CD4-positive, alpha-beta T cell treated with Interleukin-15 for 1 hour (primary cell): ENCODE measurements at regions not wholly inside any gene's neighbourhood (a gene's known extent, or its start where the extent isn't known, plus 50 kb on each side); places are given as distances from the start of the nearest gene placed in this dataset.

Experiments
- DNase-seq: peaks from one replicate; pipeline ENCODE4 v3.0.0-alpha.2; 2020

DNA sequence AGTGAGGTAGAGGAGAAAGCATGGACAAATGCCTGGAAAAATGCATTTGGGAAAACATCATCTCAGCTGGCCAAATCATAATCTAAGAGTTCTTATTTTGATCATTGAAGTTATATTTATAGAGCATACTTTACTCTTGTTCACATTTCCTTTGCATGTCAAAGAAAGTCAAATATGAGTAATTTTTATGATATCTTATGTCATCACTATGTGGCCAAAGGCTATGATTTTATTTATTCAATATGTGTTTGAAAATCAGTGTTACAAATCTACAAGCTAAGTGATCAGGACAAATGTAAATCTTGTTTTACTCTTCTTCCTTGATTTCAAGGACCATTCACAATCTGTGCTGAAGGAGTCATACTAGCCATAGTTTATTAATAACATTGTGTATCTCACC lies 237.2 kb upstream of the DPH6 start:
- DNase-seq = no peak

DNA sequence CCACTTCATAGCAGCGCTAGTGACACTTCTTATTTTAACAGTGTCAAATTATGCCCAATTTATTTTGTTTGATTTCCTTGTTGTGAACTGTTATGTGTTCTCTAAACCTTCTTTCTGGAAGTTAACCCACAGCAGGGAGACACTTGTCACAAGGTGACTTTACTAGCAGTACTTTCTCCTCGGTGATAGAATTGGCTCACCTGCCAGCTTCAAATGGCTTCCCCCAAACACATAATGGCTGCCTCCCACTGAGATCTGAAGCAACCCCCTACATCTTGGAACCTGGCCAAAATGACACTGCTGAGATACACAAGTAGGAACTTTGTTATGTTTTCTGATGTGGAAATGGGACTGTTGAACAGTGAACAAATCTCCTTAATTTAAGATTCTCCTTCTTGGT lies 238.8 kb upstream of the DPH6 start:
- no peak for DNase-seq

DNA sequence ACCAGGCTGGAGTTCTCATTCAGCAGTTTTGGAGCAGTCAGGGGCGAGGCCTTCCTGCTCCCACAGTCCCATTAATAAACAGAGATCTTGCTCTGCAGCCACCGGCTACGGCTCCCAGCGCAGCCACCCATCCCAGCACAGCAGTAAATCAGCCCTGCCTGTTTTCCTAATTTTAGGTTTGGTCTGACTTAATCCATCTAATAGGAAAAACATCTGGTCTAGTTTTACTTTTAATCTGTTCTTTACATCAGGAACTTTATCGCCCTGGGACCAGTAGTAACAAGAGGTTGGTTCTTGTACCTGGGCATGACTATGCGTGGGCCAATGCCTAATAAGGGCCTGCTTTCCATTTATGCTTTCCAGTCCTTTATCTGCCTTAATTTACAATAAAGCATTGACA lies 264.0 kb upstream of the DPH6 start:
- DNase-seq = no peak

DNA sequence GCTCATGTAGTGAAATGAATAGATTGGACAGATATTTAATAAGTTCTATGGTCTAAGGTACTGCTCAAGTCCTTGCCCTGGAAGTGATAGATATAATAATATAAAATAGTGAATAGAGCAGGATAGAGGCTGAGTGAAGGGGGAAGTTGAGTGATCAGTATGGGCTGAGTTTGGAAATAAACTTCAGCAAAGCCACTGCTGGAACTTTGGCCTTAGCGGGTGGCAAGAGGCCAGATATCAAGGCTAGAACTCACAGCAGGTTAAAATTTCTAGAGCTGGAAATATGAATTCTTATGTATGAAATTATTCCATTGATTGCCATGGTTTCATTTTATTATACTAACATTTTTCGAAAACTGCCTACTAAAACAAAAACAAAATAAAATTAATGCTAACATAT lies 267.6 kb upstream of the DPH6 start:
- DNase-seq = no peak

DNA sequence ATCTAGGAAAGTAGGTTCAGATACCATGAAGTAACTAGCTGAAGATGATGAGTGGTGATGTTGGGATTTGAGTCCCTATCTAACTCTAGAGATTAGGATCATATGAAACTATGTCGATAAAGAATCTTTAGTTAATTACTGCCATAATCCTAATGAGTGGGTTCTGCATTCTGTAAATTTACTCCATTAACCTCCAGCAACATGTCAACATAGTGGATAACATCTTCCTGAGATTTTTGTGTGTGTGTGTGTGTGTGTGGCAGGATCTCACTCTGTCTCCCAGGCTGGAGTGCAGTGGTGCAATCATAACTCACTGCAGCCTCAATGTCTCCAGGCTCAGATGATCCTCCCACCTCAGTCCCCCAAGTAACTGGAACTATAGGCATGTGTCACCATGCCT lies 272.9 kb upstream of the DPH6 start:
- no peak for DNase-seq

DNA sequence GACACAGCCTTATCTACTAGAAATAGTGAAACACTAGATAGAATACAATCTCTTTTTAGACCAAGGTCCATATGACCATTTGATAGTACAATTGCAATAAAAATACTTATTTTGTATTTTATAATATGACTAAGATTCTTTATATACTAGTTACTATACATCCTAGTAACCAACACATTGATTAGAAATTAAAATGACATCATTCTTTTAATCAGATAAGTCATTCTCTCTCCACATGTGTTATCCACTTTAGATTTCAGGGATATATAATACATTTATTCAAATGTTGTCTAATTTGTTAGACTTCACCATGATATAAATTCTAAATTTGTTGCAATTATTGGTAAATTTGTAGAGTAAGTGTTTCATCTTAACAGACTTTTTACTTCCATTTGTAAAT lies 276.2 kb upstream of the DPH6 start:
- DNase-seq = no peak

DNA sequence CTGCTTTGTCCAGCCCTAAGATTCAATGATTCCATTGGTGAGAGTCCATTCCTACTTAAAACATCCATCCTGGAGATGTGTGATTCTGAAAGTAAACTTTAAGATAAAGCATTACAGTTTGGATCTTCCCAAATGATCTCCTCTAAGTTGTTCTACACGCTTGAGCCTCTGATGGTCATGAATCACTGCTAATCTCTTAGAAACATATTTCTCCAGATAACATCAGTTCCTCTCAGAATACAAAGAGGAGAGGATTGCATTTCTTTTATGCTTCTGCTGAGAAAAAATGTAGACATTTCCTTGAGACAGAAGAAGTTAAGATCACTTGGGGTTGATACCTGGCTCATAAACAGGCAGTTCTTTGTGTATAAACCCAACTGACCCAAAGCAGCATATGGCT lies 281.2 kb upstream of the DPH6 start:
- DNase-seq = no peak

DNA sequence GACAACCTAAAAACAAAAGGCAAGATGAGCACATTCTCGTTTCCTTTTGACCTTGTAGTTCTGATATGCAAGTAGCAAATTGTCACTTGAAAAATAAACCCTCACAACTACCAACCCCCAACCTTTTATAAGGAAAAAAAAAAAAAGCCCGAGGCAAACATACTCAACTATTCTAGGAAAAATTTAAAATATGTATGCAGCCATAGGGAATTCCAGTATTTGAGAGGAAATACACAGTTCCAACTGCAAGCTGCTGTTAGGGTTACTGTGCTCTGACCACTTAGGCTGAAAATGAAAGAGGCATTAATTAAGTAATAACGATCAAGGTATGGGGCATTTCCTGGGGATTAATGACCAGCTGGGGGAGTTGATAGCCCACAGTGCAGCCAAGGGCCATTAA lies 281.9 kb upstream of the DPH6 start:
- DNase-seq = no peak

DNA sequence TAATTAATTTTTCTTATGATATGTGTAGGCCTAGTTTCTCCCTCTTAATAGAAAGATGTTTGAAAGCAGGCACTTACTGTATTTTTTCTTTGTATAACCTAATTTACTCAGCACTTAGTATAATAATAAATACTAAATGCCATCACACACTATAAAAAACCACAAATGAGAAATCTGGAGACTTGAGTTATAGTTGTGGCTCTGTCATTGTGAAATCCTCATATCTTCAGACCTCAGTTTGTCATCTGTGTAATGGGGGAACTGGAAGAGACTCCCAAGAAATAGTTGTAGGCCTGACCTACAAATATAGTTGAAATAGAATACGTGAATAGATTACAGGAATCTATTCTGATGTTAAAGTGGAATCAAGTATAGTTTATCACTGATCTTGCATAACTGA lies 287.6 kb upstream of the DPH6 start:
- no peak for DNase-seq

DNA sequence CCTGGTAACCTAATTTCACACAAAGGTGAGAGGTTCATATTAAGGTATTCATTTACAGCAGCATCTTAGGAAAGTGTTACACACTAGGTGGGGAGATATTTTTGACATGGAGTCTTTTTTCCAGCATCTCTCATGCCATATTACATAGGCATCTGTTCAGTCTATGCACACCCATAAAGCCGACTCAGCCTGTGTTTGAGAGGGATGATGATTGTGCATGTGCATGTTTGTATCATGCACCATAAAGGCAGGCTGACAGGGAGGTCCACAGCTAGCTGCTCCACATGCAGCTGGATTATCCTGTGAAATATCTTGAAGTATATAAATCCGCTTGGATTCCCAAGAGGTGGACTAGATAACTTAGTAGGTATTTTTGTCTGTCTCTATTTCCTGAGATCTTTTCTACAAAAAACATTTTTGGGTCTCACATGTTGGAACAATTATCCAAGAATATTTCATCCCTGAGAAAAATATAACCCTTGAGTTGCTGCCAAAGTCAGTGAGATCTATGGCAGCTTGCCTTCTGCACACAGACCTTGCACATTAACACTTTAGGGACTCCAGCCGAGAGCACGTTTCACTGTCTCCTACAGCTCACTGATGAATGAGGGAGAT lies 288.4 kb upstream of the DPH6 start:
- no peak for DNase-seq

DNA sequence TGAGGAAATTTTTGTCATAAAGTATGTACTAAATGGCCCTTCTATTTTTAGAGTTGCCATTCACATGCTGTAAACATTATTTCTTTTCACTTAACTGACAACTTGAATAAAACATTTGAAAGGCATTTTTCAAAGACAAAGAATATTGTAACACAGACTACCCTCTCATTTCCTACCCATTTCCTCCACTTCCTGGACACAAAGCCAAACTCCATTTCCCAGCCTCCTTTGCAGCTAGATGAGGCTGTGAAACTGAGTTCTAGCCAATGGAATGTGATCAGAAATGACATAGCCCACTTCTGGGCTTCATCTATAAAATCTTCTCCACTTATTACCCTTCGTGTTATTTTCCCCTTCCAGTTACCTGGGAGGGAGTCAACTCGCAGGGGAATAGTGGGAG lies 288.9 kb upstream of the DPH6 start:
- no peak for DNase-seq

DNA sequence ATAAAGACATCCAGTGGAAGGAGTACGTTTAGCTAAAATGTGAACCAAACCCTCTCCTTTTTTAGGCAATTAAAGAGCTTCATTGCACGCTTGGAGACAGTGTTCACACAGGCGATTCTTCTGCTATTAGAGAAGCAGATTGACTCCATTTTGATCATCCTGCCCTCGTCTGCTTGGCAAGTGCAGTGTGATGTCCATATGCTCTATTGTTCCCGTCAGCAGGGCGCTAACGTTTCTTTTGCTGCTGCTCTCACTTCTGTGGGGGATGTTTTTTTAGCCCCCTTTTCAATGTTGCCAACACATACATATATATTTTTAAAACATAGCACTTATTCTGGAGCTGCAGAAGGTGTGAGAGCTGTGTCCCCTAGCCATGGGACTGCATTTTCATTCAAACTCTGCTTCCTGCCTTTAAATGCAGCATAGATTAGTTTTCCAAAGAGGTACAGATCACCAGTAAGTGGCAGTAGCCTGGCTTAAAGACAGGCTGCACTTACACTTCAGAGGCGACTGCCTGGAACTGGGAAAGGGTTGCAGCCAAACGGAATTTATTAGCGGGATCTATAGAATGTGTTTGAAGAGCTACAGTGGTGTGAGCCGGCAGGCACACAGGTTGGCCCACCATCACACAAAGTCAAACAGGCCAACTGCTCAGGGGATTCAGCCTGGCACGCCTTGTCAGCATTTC lies 292.6 kb upstream of the DPH6 start:
- no peak for DNase-seq

DNA sequence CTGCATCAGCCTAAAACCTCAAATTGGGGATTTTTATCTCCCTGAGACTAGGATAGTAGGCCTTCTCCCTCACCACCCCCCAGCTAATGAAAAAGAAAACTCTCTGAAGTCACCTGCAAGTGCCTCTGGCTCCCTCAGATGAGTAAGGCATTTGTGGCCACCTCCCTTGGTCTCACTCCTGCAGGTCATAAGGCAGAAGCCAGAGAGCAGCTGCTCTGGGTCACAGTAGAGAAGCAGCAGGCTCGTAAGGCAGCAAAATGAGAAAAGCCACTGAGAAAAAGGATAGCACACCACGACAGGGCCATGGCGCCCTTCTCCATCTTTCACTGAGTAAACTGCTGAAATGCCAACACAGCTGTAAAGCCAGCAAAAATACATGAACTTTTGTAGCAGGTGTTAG lies 296.7 kb upstream of the DPH6 start:
- DNase-seq = no peak

DNA sequence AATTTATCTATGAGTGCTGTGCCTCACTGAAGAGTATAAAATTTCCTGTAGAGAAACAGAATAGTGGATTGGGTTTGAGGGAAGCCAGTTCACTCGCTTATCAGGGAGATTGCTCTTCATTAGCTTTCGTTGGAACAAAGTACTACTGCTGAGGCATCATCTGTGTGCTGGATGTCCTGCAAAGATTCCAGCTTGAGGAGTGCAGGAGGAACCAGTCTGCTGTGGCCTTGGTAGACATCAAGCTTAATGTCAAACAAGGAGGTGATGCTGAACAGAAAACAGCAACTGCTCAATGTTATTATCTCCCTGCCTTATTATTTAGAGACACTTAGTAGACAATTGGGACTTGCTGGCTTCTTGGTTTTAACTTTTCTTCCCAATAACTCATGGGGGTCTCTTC lies 297.5 kb upstream of the DPH6 start:
- DNase-seq = no peak

DNA sequence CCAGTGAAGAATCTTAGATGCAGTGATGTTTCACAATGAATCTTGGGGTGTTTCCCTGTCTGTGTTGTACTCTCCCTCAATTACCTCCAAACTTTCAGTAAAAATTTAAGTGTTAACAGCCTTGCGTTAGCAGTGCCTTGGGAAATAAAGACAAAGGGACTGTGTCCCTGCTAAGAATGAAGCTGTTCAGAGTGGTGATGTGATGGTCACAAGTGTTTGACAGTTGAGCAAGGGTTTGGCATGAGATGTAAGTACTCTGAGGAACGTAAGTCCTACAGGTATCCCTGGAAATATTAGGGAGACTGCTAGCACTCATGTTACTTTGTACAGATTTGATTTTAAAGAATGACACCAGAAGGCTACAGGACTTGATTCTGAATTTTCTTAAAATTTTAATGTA lies 304.3 kb upstream of the DPH6 start:
- DNase-seq = no peak

DNA sequence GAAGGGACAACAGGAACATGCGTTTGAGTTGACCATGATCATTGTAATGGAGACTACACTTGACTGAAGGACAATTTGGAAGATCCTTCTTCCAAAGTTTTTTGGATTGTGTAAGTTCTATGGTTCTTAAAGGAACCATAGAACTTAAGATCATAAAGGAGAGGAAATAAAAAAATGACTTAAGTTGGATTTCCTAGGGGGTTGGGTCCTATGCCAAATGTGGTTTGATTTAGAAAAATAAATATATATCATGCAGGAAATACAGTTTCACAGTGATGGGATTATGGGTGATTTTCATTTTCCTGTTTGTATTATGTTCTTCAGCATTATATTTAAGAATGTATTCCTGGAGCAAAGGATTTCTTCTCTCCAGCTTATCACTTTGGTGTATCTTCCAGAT lies 305.5 kb upstream of the DPH6 start:
- no peak for DNase-seq

DNA sequence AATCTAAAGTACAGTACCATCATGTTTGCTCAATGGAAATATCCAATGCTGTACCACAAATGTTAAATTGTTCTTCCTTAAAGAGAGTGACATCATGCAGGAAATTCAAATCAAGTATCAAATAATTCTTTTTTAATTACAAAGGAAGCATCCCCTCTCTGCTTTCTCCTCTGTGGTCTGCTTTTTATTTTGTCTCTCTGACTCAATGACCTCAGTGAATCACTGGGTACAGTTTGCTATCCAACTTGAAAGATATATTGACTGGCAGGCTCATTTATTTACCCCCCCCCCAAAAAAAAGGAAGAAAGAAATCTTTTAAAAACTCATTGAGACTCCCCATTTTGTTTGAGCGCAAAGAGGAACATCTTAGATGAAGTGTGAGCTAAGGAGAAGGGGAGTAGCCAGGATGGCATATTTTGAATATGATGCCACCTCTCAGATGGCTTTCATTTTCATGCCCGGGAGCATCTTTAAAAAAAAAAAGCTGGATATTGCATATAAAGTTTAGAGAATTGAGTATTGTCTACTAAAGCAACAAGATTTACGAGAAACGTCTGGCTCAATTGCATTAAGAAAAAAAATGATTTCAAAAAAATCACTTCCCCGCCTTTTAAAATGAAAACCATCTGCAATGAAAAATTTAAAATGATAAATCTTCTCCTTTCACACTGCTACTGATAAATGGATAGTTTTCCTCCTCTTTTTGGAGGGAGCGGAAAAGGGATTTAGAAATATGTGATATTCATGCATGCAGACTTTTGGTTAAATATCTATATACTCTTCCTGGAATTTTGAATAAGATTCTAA lies 307.1 kb upstream of the DPH6 start:
- no peak for DNase-seq

DNA sequence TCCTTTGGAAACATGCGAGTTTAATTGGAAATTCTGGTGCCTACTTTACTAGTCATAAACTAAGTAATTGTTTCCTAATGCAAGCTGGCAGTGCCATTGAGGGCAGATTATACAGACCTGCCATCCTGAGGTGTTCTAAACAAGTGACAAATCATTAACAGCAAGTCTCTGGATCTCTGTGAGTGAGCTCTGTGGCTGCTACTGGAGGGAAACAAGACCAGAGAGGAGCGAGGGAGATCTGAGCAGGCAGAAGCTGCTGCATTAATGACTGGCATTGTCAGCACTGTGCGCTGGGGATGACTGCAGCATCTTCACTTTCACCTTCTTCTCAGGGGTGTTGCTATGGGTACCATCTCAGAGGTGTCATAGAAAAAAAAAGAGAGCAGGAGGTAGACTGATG lies 308.4 kb upstream of the DPH6 start:
- no peak for DNase-seq

DNA sequence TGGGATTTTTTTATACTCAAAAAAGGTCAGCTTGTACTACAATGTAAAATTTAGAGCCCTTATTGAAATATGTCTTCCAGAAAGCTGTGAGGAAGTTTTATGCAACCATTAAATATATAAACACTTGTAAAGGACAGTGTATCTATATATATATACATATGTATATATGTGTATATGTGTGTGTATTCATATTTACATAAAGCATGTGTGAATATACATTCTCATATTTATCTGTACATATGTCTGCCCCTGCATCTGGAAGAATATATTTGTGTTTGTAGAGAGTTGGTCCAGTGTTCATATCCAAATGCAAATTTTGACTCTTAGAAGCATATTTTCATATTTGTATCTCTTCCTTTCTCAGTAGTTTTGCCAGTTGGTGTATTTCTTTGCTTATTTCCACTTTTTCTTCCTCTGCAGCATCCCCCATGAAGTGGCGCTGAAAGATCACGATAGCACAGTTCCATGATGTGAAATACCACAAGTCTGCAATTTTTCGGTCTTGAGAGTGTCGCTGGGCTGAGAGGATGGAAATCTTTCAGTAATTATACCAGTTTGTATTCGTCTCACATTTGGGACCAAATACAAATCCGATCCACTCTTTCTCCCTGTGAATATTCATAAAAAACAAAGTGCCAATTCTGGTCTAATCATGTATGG lies 311.7 kb upstream of the DPH6 start:
- DNase-seq = no peak

DNA sequence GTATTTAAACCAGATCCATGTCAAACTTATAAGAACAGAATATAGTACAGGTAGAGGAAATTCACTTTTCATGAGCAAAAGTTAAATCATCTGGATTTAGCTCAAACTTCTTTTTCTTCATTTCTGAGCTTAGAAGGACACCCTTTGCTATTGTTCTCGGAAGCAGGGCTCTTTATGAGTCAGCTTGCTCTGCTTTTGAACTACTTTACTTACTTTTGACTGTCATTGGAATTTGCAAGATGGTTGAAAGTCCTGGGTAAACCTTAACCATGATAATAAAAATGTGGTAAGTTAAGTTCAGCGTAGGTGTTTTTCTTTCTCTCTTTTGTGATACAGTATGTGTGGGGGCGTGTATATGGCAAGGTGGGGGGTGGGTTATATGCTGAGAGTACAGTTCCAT lies 312.7 kb upstream of the DPH6 start:
- DNase-seq = no peak

DNA sequence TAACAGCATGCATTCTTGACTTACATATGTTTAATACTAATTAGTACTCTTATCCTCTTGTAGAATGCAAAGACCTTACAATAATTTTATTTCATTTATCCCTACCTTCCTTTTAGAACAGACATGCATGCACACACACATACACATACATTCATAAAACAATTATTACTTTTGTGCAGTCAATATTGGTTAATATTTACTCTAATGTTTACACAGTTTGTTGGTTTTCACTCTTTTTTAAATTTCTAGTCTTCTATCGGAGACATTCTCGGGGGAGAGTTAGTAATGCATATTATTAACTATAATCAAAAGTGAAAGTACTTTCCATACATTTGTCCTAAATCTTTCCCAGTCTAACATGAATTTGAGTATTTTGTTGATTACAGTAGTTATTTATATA lies 317.7 kb upstream of the DPH6 start:
- DNase-seq = no peak

DNA sequence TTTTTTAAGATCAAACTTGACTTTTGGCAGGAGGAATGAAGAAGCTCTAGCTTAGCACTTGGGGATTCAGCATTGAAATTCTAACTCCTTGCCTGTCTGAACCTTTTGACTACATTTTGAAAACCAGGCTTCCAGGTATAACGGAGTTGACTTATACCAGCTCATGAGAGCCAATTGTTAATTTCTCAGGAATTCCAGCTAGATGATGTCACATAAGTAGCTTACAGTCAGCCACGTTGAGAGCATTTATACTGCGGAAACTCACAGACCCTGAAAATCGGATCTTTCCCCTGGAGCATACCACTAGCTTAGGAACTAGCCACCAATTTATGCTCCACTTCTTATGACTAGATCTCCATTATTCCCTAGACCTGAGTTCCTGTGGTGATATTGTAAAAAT lies 321.4 kb upstream of the DPH6 start:
- no peak for DNase-seq

DNA sequence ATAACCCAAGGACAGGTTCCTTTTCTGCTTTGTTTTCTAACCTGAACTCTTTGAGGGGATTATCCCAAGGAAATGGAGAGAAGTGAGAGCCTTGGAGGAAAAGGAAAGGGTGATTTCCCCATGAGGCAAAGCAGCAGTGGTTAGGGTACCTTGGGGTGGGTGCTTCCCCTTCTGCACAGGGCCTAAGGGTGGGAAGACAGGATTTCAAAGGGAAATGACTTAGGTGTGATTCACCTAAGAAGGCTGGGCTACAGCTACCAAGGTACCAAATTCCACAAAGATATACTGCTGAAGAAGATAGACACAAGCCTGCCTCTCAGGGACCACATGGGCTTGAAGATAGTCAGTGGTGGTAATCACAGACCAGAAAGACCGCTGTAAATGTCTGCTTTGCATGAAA lies 325.3 kb upstream of the DPH6 start:
- DNase-seq = no peak

DNA sequence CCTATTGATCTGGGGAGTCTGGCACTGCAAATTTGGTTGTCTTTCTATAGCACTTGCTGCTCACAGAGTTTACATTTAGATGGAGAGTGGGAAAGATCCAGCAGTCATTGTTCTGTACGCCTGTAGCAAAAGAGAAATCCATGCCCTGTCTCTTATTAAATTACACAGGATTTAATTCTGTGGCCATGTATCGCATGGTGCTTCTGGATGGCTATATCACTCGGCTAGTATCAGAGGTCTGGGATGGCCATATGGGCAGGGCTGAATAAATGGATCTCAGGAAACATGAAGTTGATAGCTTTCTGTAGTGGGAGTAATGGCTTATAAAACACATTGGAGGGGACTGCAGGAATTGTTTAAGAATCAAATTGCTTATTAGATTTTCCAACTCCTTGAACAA lies 325.8 kb upstream of the DPH6 start:
- DNase-seq = no peak
